Panc1 (cell line): ENCODE measurements at regions not wholly inside any gene's neighbourhood (a gene's known extent, or its start where the extent isn't known, plus 50 kb on each side); places are given as distances from the start of the nearest gene placed in this dataset.

ENCODE experiments used
- ATAC-seq: fragments of 200-7000 bp; cut with Tn5 transposase; 2 replicates; pipeline ENCODE4 v1.9.1; 2020; ENCODE audit warnings: mild to moderate bottlenecking, moderate library complexity
- BruUV-seq: library from RNA; stranded (reverse); fragments of 400-500 nt; replicated peaks from 2 replicates; lab custom pipeline; 2021; lab: Mats Ljungman, UMichigan
- CTCF ChIA-PET: fragments of 300-600 bp; sonication (Branson Sonifier 250); formaldehyde crosslinking; loops from one replicate; lab custom pipeline; 2022; ENCODE audit warnings: antibody characterized with exemption; lab: Charles Lee
- POLR2A ChIA-PET: fragments of 300-600 bp; sonication (Branson Sonifier 250); formaldehyde crosslinking; loops from one replicate; lab custom pipeline; 2022; ENCODE audit warnings: antibody characterized with exemption; lab: Charles Lee
- DNase-seq: peaks from one replicate; pipeline ENCODE4 v3.0.0-alpha.2; 2010; ENCODE audit warnings: low read depth, low spot score
- H3K27ac ChIP-seq: 2 replicates; pipeline ENCODE4 v1.5.1; 2011; ENCODE audit warnings: mild to moderate bottlenecking, low read length, inconsistent platforms
- H3K27me3 ChIP-seq: fragments of 200-500 bp; sonication (Bioruptor generic); 2 replicates; pipeline ENCODE4 v1.6.0; 2014; ENCODE audit warnings: low read length, inconsistent platforms; ENCODE audit not compliant: control insufficient read depth, insufficient read depth
- H3K36me3 ChIP-seq: fragments of 200-500 bp; sonication (Bioruptor generic); 2 replicates; pipeline ENCODE4 v1.5.1; 2014; ENCODE audit warnings: inconsistent platforms, mild to moderate bottlenecking, low read length, moderate library complexity; ENCODE audit not compliant: control insufficient read depth, insufficient read depth
- H3K4me1 ChIP-seq: 2 replicates; pipeline ENCODE4 v1.5.1; 2011; ENCODE audit warnings: inconsistent platforms, mild to moderate bottlenecking, low read length, moderate library complexity; ENCODE audit not compliant: control insufficient read depth, insufficient read depth
- H3K4me3 ChIP-seq, 2 experiments: 2 replicates each; pipeline ENCODE4 v1.5.1; 2011 to 2012; ENCODE audit warnings: low read depth in 2 of 2, low read length in 2 of 2, mild to moderate bottlenecking in 2 of 2, inconsistent platforms in 1 of 2, moderate library complexity in 1 of 2
- H3K9me3 ChIP-seq: fragments of 200-500 bp; sonication (Bioruptor generic); 2 replicates; pipeline ENCODE4 v1.5.1; 2014; ENCODE audit warnings: low read depth, mild to moderate bottlenecking, inconsistent platforms, low read length, moderate library complexity; ENCODE audit not compliant: control insufficient read depth, insufficient read depth
- CTCF ChIP-seq: fragments of 450-650 bp; IDR thresholded peaks from 2 replicates; pipeline ENCODE4 v1.5.1; 2017; ENCODE audit warnings: mild to moderate bottlenecking
- POLR2AphosphoS5 ChIP-seq: IDR thresholded peaks from 2 replicates; pipeline ENCODE4 v1.6.1; 2012; ENCODE audit warnings: mild to moderate bottlenecking, low read depth, low read length, moderate library complexity
- REST ChIP-seq, 2 experiments: IDR thresholded peaks; 2 replicates each; pipeline ENCODE4 v1.6.1; 2011 to 2012; ENCODE audit warnings: low read depth in 2 of 2, control low read depth in 1 of 2, low read length in 1 of 2, mild to moderate bottlenecking in 1 of 2, moderate library complexity in 1 of 2; ENCODE audit not compliant: insufficient read depth in 1 of 2
- SIN3A ChIP-seq: IDR thresholded peaks from 2 replicates; pipeline ENCODE4 v1.6.1; 2012; ENCODE audit warnings: low read depth, mild to moderate bottlenecking, low read length, moderate library complexity, borderline replicate concordance; ENCODE audit not compliant: insufficient read depth
- TCF7L2 ChIP-seq: IDR thresholded peaks from 2 replicates; pipeline ENCODE4 v1.6.1; 2011; ENCODE audit warnings: mild to moderate bottlenecking, low read depth, low read length, inconsistent platforms
- in situ Hi-C: cut with HindIII; loops from 2 replicates; pipeline ENCODE4 v1.10.0; 2016; ENCODE audit warnings: low sequenced_read_pairs, low pct_unique_long_range_greater_than_20kb
- intact Hi-C: fragments of 100-400 bp; cut with micrococcal nuclease; formaldehyde crosslinking; loops from one replicate; pipeline ENCODE4 v1.10.0; 2022; ENCODE audit not compliant: unreplicated experiment

- intact Hi-C loops: no loop called here
- no peak for DNase-seq
- POLR2A ChIA-PET: no interaction called here
Observed at GRCh38 chr22:44394246-44395117, 81.7 kb upstream of the SHISAL1 start.

GRCh38 chr22:44393066-44393465 is 80.3 kb upstream of the SHISAL1 start:
- no peak for TF ChIP-seq POLR2AphosphoS5
- TF ChIP-seq SIN3A: no peak
- no peak for TF ChIP-seq CTCF
- no peak for TF ChIP-seq REST (IDR thresholded peaks at IDR 0.05; ENCODE audit: insufficient read depth in 1 of 2, low read depth in 2 of 2, low read length in 1 of 2)
- no peak for TF ChIP-seq TCF7L2
- H3K4me3 ChIP-seq: no peak overlapping the region
- intact Hi-C loops: no loop called here

More at GRCh38 chr22:44394246-44395117, 81.7 kb upstream of the SHISAL1 start:
- no peaks in the 10 kb centered on the region for H3K9me3 ChIP-seq
- no peaks in the 10 kb centered on the region; the same call in 1 of the 2 replicates for H3K27me3 ChIP-seq
- CTCF ChIA-PET: no interaction called here
- no peak for TF ChIP-seq TCF7L2
- TF ChIP-seq CTCF: no peak
- TF ChIP-seq SIN3A: no peak
- TF ChIP-seq POLR2AphosphoS5: no peak
- no peak for TF ChIP-seq REST (IDR thresholded peaks at IDR 0.05; ENCODE audit: insufficient read depth in 1 of 2, low read depth in 2 of 2, low read length in 1 of 2)
- H3K36me3 ChIP-seq: no peaks in the 10 kb centered on the region
- no peaks in the 10 kb centered on the region for H3K4me1 ChIP-seq
- ATAC-seq: no peak
- no peak overlapping the region for H3K4me3 ChIP-seq
- in situ Hi-C loops: no loop called here
- no peak overlapping the region for H3K27ac ChIP-seq
- no TSS peak for BruUV-seq

More at GRCh38 chr22:44393066-44393465, 80.3 kb upstream of the SHISAL1 start:
- in situ Hi-C loops: no loop called here
- BruUV-seq: no TSS peak
- no peaks in the 10 kb centered on the region for H3K4me1 ChIP-seq
- ATAC-seq (no peak), DNase-seq (no peak)
- H3K27ac ChIP-seq: no peak overlapping the region
- H3K27me3 ChIP-seq: no peaks in the 10 kb centered on the region; the same call in 1 of the 2 replicates
- ChIA-PET CTCF (no interaction called here), POLR2A (interaction anchor here (0.5 kb wide), 1 partner anchor 30 kb away, joined by 3 read pairs; no protein-coding TSS in a partner anchor)
- H3K9me3 ChIP-seq: no peaks in the 10 kb centered on the region
- H3K36me3 ChIP-seq: no peaks in the 10 kb centered on the region
